ENCODE measurements at regions not wholly inside any gene's neighbourhood (a gene's known extent, or its start where the extent isn't known, plus 50 kb on each side); places are given as distances from the start of the nearest gene placed in this dataset.

GRCh38 chr15:87243474-87243873 is 1013.1 kb downstream of the NTRK3 start:
- Histone ChIP-seq H4K20me1 (ENCODE audit: low read depth) (no peaks in the 10 kb centered on the region), H3K36me3 (no peaks in the 10 kb centered on the region), H3K9ac (no peak overlapping the region), H3K79me2 (ENCODE audit: low read depth) (no peaks in the 10 kb centered on the region), H3K4me3 (no peak overlapping the region), H3K9me3 (ENCODE audit: low read depth) (no peaks in the 10 kb centered on the region), H3K27me3 (no peaks in the 10 kb centered on the region), H3K27ac (no peak overlapping the region), H3K4me1 (no peaks in the 10 kb centered on the region), H3K4me2 (no peak overlapping the region), H3F3A (ENCODE audit: low read depth) (no peaks in the 10 kb centered on the region), H2AFZ (replicated peaks) (no peak overlapping the region)
- DNase-seq (ENCODE audit: low spot score) = no peak
- H3K27ac Mint-ChIP-seq = no peak overlapping the region
- peaks cover 10% of the 10 kb centered on the region for H3K4me1 Mint-ChIP-seq
- H3K27me3 Mint-ChIP-seq (ENCODE audit: insufficient read depth, low read depth) = no peaks in the 10 kb centered on the region
- H3K36me3 Mint-ChIP-seq = no peaks in the 10 kb centered on the region
- TF ChIP-seq CTCF (IDR thresholded peaks at IDR 0.05) (no peak), EZH2phosphoT487 (IDR thresholded peaks at IDR 0.05) (no peak), EZH2 (IDR thresholded peaks at IDR 0.05) (no peak)
- H3K4me3 Mint-ChIP-seq = no peak overlapping the region
- H3K9me3 Mint-ChIP-seq = no peaks in the 10 kb centered on the region

GRCh38 chr15:87239582-87240230 is 1016.8 kb downstream of the NTRK3 start:
- Mint-ChIP-seq H3K27me3 (ENCODE audit: insufficient read depth, low read depth) (no peaks in the 10 kb centered on the region), H3K36me3 (no peaks in the 10 kb centered on the region), H3K4me1 (peaks cover 13% of the 10 kb centered on the region), H3K27ac (no peak overlapping the region), H3K9me3 (peaks cover 3% of the 10 kb centered on the region), H3K4me3 (no peak overlapping the region)
- Histone ChIP-seq H3K27ac (no peak overlapping the region), H3K79me2 (ENCODE audit: low read depth) (no peaks in the 10 kb centered on the region), H3K27me3 (no peaks in the 10 kb centered on the region), H3K4me3 (no peak overlapping the region), H3K4me1 (no peaks in the 10 kb centered on the region), H4K20me1 (ENCODE audit: low read depth) (no peaks in the 10 kb centered on the region), H2AFZ (replicated peaks) (no peak overlapping the region), H3K36me3 (no peaks in the 10 kb centered on the region), H3K9ac (no peak overlapping the region), H3F3A (ENCODE audit: low read depth) (no peaks in the 10 kb centered on the region), H3K9me3 (ENCODE audit: low read depth) (no peaks in the 10 kb centered on the region), H3K4me2 (no peak overlapping the region)
- TF ChIP-seq EZH2phosphoT487 (IDR thresholded peaks at IDR 0.05) (no peak), EZH2 (IDR thresholded peaks at IDR 0.05) (no peak), CTCF (IDR thresholded peaks at IDR 0.05) (no peak)
- DNase-seq (ENCODE audit: low spot score) = no peak

- H2AFZ ChIP-seq (replicated peaks) = no peak overlapping the region
- H3K36me3 Mint-ChIP-seq = no peaks in the 10 kb centered on the region
Measured at GRCh38 chr15:87238451-87239068, 1018.0 kb downstream of the NTRK3 start.

More at GRCh38 chr15:87238451-87239068, 1018.0 kb downstream of the NTRK3 start:
- H3K27me3 Mint-ChIP-seq (ENCODE audit: insufficient read depth, low read depth) = no peaks in the 10 kb centered on the region
- H3K9ac ChIP-seq = no peak overlapping the region
- no peak overlapping the region for H3K27ac ChIP-seq
- H3K36me3 ChIP-seq = no peaks in the 10 kb centered on the region
- no peak overlapping the region for H3K4me3 Mint-ChIP-seq
- H3K9me3 Mint-ChIP-seq = peaks cover 5% of the 10 kb centered on the region
- peaks cover 13% of the 10 kb centered on the region for H3K4me1 Mint-ChIP-seq
- no peaks in the 10 kb centered on the region for H3K4me1 ChIP-seq
- H3K4me2 ChIP-seq = no peak overlapping the region
- no peak overlapping the region for H3K27ac Mint-ChIP-seq
- H3F3A ChIP-seq (ENCODE audit: low read depth) = no peaks in the 10 kb centered on the region
- H3K79me2 ChIP-seq (ENCODE audit: low read depth) = no peaks in the 10 kb centered on the region
- TF ChIP-seq CTCF (IDR thresholded peaks at IDR 0.05) = no peak
- TF ChIP-seq EZH2phosphoT487 (IDR thresholded peaks at IDR 0.05) = no peak
- TF ChIP-seq EZH2 (IDR thresholded peaks at IDR 0.05) = no peak
- H3K27me3 ChIP-seq = no peaks in the 10 kb centered on the region
- no peak overlapping the region for H3K4me3 ChIP-seq
- no peak for DNase-seq (ENCODE audit: low spot score)
- H4K20me1 ChIP-seq (ENCODE audit: low read depth) = no peaks in the 10 kb centered on the region
- H3K9me3 ChIP-seq (ENCODE audit: low read depth) = no peaks in the 10 kb centered on the region

Measured in neural progenitor cell (in vitro differentiated cells).